ENCODE measurements at regions not wholly inside any gene's neighbourhood (a gene's known extent, or its start where the extent isn't known, plus 50 kb on each side); places are given as distances from the start of the nearest gene placed in this dataset.
"Not testable (repeated sequence)": the region's sequence is repeated elsewhere in the genome, so short reads cannot be mapped to it uniquely, and the experiment has no call there.

GRCh38 chr11:42301777-42302176, 842.3 kb upstream of the LRRC4C start:
- no peak for DNase-seq (ENCODE audit: low read depth)

GRCh38 chr11:42311514-42311913, 852.1 kb upstream of the LRRC4C start:
- DNase-seq (ENCODE audit: low read depth): no peak

- DNase-seq (ENCODE audit: low read depth): no peak
Measured at GRCh38 chr11:42311944-42312343, 852.5 kb upstream of the LRRC4C start.

GRCh38 chr11:42315267-42315666, 855.8 kb upstream of the LRRC4C start:
- no peak for DNase-seq (ENCODE audit: low read depth)

- DNase-seq (ENCODE audit: low read depth): no peak
Measured at GRCh38 chr11:42315846-42316245, 856.4 kb upstream of the LRRC4C start.

- no peak for DNase-seq (ENCODE audit: low read depth)
Measured at GRCh38 chr11:42319921-42320320, 860.5 kb upstream of the LRRC4C start.

GRCh38 chr11:42329929-42330565, 870.6 kb upstream of the LRRC4C start:
- DNase-seq (ENCODE audit: low read depth): no peak

- no peak for DNase-seq (ENCODE audit: low read depth)
Measured at GRCh38 chr11:42337786-42338455, 878.5 kb upstream of the LRRC4C start.

- DNase-seq (ENCODE audit: low read depth): no peak
Measured at GRCh38 chr11:42344204-42344792, 884.8 kb upstream of the LRRC4C start.

- DNase-seq (ENCODE audit: low read depth): no peak
Measured at GRCh38 chr11:42345933-42346332, 886.5 kb upstream of the LRRC4C start.

GRCh38 chr11:42363701-42364100, 904.2 kb upstream of the LRRC4C start:
- no peak for DNase-seq (ENCODE audit: low read depth)

GRCh38 chr11:42390116-42390515, 921.7 kb upstream of the API5 start:
- DNase-seq (ENCODE audit: low read depth): no peak

GRCh38 chr11:42397483-42397882, 914.3 kb upstream of the API5 start:
- no peak for DNase-seq (ENCODE audit: low read depth)

- DNase-seq (ENCODE audit: low read depth): no peak
Measured at GRCh38 chr11:42407341-42407740, 904.5 kb upstream of the API5 start.

GRCh38 chr11:42410251-42410955, 901.4 kb upstream of the API5 start:
- DNase-seq (ENCODE audit: low read depth): no peak

- DNase-seq (ENCODE audit: low read depth): no peak
Measured at GRCh38 chr11:42412590-42412989, 899.2 kb upstream of the API5 start.

- no peak for DNase-seq (ENCODE audit: low read depth)
Measured at GRCh38 chr11:42417691-42418090, 894.1 kb upstream of the API5 start.

GRCh38 chr11:42422090-42422489, 889.7 kb upstream of the API5 start:
- no peak for DNase-seq (ENCODE audit: low read depth)

- DNase-seq (ENCODE audit: low read depth): not testable (repeated sequence)
Measured at GRCh38 chr11:42434911-42435310, 876.9 kb upstream of the API5 start.

GRCh38 chr11:42444406-42444805, 867.4 kb upstream of the API5 start:
- no peak for DNase-seq (ENCODE audit: low read depth)

- no peak for DNase-seq (ENCODE audit: low read depth)
Measured at GRCh38 chr11:42462558-42463310, 849.1 kb upstream of the API5 start.

GRCh38 chr11:42465623-42466022, 846.2 kb upstream of the API5 start:
- DNase-seq (ENCODE audit: low read depth): no peak

All from RPMI7951 (cell line).